GM06990 (cell line): ENCODE measurements at regions not wholly inside any gene's neighbourhood (a gene's known extent, or its start where the extent isn't known, plus 50 kb on each side); places are given as distances from the start of the nearest gene placed in this dataset.
A peak's percentile ranks its signal among the peaks of the same experiment; 100 is the strongest.

Source experiments
- DNase-seq: peaks from one replicate; pipeline ENCODE4 v3.0.0-alpha.2; 2011; ENCODE audit not compliant: insufficient read length; ENCODE audit errors: extremely low read depth
- H3K27me3 ChIP-seq: replicated peaks from 2 replicates; pipeline ENCODE4 v1.6.0; 2011; ENCODE audit warnings: low read length; ENCODE audit not compliant: control insufficient read depth, insufficient read depth
- H3K36me3 ChIP-seq: 2 replicates; pipeline ENCODE4 v1.5.1; 2011; ENCODE audit warnings: low read length; ENCODE audit not compliant: control insufficient read depth, insufficient read depth
- H3K4me3 ChIP-seq: replicated peaks from 2 replicates; pipeline ENCODE4 v1.5.1; 2011; ENCODE audit warnings: low read depth, mild to moderate bottlenecking, control low read depth, low read length
- CTCF ChIP-seq: IDR thresholded peaks from 2 replicates; pipeline ENCODE4 v1.5.1; 2011; ENCODE audit warnings: low read length, control low read depth, mild to moderate bottlenecking, inconsistent platforms; ENCODE audit not compliant: insufficient read depth, poor library complexity, severe bottlenecking

GRCh38 chrX:7244405-7244804 lies 96.5 kb upstream of the PUDP start:
- no peak for TF ChIP-seq CTCF

GRCh38 chrX:7242613-7243012 lies 94.7 kb upstream of the PUDP start:
- no peak overlapping the region for H3K4me3 ChIP-seq
- peak; percentile 49 for DNase-seq
- H3K36me3 ChIP-seq: no peaks in the 10 kb centered on the region
- no peak for TF ChIP-seq CTCF
- no peaks in the 10 kb centered on the region for H3K27me3 ChIP-seq

More at GRCh38 chrX:7244405-7244804, 96.5 kb upstream of the PUDP start:
- H3K36me3 ChIP-seq: no peaks in the 10 kb centered on the region
- no peak for DNase-seq
- no peaks in the 10 kb centered on the region for H3K27me3 ChIP-seq
- H3K4me3 ChIP-seq: no peak overlapping the region

- no peak for TF ChIP-seq CTCF
- Histone ChIP-seq H3K36me3 (no peaks in the 10 kb centered on the region), H3K27me3 (no peaks in the 10 kb centered on the region)
Measured at GRCh38 chrX:7240929-7241328, 93.0 kb upstream of the PUDP start.

GRCh38 chrX:7235071-7235470 lies 87.1 kb upstream of the PUDP start:
- Histone ChIP-seq H3K36me3 (no peaks in the 10 kb centered on the region), H3K27me3 (no peaks in the 10 kb centered on the region), H3K4me3 (no peak overlapping the region)
- no peak for DNase-seq
- no peak for TF ChIP-seq CTCF

More at GRCh38 chrX:7240929-7241328, 93.0 kb upstream of the PUDP start:
- no peak for DNase-seq
- H3K4me3 ChIP-seq: no peak overlapping the region

GRCh38 chrX:7233580-7234406 lies 85.8 kb upstream of the PUDP start:
- no peaks in the 10 kb centered on the region for H3K36me3 ChIP-seq
- DNase-seq: no peak
- no peaks in the 10 kb centered on the region for H3K27me3 ChIP-seq
- no peak overlapping the region for H3K4me3 ChIP-seq
- TF ChIP-seq CTCF: peak; percentile 20
